ENCODE measurements at regions not wholly inside any gene's neighbourhood (a gene's known extent, or its start where the extent isn't known, plus 50 kb on each side); places are given as distances from the start of the nearest gene placed in this dataset.

- in situ Hi-C loops (cut with HindIII; ENCODE audit: low sequenced_read_pairs): no loop called here
These were observed 201.3 kb downstream of the COG6 start for GRCh38 chr13:39856714-39857113.

DNA sequence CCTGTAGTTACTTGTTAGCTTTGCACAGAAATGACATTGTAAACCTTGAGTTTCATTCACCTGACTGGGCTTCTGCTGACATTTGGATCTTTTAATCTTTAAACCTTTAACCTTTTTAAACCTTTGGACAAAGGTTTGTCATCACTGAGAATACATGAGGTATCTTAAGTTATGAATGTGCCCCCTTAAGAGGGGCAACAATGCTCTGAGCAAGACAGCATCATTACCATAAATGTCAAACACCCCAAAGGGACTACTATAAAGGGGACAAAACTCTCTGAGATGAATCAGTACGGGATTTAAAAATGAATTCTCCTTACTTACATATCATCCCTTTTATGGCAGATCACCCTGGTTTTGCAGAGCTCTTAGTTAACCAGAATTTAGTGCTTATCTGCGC lies 203.3 kb downstream of the COG6 start:
- in situ Hi-C loops (cut with HindIII; ENCODE audit: low sequenced_read_pairs): no loop called here

- in situ Hi-C loops (cut with HindIII; ENCODE audit: low sequenced_read_pairs): no loop called here
These were observed 204.4 kb downstream of the COG6 start for GRCh38 chr13:39859898-39860297.

GRCh38 chr13:39862900-39863299 lies 207.4 kb downstream of the COG6 start:
- in situ Hi-C loops (cut with HindIII; ENCODE audit: low sequenced_read_pairs): no loop called here

GRCh38 chr13:39864221-39864620 lies 208.8 kb downstream of the COG6 start:
- in situ Hi-C loops (cut with HindIII; ENCODE audit: low sequenced_read_pairs): no loop called here

- in situ Hi-C loops (cut with HindIII; ENCODE audit: low sequenced_read_pairs): no loop called here
These were observed 211.3 kb downstream of the COG6 start for GRCh38 chr13:39866722-39867121.

- in situ Hi-C loops (cut with HindIII; ENCODE audit: low sequenced_read_pairs): no loop called here
These were observed 212.3 kb downstream of the COG6 start for GRCh38 chr13:39867807-39868206.

DNA sequence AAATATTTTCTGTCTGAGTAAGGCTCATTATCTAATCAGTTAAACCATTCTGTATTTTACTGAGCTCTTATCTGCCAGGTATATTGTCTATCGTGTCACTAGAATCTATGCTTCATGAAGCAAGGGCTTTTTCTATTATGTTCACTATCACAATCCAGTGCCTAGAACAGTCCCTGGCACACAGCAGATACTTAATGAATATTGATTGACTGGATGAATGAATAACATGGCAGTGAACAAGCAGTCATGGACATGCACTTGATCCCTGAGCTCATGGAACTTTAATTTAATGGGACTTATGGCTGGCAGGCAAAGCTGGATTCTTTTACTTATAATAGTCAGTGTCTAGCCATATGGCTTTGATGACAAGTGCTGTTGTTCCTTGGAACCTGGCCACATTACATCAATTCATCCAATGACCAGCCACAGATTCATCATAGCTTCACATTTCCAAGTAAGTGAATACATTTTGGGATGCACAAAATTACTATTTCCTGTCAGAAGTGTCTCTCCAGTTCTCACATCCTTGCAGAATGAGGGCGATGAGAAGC lies 214.8 kb downstream of the COG6 start:
- in situ Hi-C loops (cut with HindIII; ENCODE audit: low sequenced_read_pairs): no loop called here

DNA sequence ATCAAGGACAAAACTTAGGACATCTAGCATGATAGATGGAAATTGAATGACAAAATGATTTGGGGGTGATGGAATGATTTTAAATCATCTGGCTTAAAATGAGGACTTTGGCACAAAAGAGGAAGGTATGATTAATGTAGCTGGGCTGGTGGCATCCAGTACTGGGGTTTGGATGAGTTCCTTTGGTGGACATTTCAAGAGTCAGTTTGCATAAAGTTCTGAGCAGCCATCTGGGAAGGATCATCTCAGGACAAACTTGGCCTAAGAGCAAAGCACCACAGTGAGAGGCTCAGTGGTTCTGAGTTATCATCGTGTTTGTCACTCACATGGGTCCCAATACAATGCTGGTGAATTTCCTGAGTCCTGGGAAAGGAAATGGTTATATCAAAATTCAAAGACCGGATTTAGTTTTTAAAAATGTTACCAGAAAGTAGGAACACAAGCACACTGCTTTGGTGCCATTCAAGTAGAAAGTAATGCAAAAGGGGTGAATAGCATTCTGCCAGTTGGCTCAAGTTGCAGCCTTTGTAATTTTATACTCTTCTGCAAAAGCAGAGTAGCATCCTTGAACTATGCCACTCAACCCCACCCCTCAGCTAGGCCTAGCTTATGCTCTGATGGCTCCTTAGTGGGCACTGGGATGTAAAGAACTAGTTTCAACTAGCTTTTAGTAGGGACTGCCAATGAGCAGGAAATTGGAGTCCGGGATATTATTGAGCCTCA lies 219.0 kb downstream of the COG6 start:
- in situ Hi-C loops (cut with HindIII; ENCODE audit: low sequenced_read_pairs): no loop called here

GRCh38 chr13:39875111-39875987 lies 219.9 kb downstream of the COG6 start:
- in situ Hi-C loops (cut with HindIII; ENCODE audit: low sequenced_read_pairs): no loop called here

- in situ Hi-C loops (cut with HindIII; ENCODE audit: low sequenced_read_pairs): no loop called here
These were observed 220.8 kb downstream of the COG6 start for GRCh38 chr13:39876258-39876657.

DNA sequence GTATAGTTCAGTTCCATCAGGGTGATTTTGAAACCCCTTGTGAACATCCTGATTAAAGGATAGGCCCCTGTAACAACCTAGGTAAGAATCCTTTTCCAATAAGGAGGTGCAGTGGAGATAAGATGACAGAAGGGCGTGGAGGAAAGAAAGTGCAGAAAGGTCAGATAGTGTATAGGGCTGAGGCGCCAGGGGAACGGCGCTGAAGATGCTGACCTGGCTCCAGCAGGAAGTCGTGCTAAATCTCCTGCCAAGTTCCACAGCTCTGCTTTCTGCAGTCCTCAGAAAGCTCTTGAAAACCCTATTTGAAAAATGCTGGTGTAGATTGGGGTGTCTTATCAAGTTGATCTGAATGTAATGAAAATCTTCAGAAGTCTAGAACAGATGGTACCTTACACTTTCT lies 221.7 kb downstream of the COG6 start:
- in situ Hi-C loops (cut with HindIII; ENCODE audit: low sequenced_read_pairs): no loop called here

GRCh38 chr13:39879286-39880035 lies 224.0 kb downstream of the COG6 start:
- in situ Hi-C loops (cut with HindIII; ENCODE audit: low sequenced_read_pairs): no loop called here

- in situ Hi-C loops (cut with HindIII; ENCODE audit: low sequenced_read_pairs): no loop called here
These were observed 225.9 kb downstream of the COG6 start for GRCh38 chr13:39881383-39881782.

DNA sequence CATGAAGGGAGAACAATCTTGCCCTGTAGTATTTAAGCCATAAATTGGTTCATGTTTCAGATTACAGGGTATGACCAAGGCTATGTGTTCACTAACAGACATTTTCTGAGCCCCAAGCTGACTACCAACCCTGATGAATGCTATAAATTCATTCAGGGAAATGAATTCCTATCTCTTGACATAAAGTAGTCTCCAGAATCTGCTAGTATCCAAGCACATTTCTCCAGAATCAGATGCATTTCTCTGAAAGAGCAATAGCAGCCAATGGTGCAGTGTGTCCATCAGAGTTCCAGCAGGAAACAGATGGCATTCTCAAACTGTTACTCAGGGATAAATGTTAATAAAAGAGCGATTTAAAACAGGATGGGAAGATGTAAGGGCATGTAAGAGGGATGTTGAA lies 226.4 kb downstream of the COG6 start:
- in situ Hi-C loops (cut with HindIII; ENCODE audit: low sequenced_read_pairs): no loop called here

- in situ Hi-C loops (cut with HindIII; ENCODE audit: low sequenced_read_pairs): no loop called here
These were observed 228.7 kb downstream of the COG6 start for GRCh38 chr13:39884166-39884565.

DNA sequence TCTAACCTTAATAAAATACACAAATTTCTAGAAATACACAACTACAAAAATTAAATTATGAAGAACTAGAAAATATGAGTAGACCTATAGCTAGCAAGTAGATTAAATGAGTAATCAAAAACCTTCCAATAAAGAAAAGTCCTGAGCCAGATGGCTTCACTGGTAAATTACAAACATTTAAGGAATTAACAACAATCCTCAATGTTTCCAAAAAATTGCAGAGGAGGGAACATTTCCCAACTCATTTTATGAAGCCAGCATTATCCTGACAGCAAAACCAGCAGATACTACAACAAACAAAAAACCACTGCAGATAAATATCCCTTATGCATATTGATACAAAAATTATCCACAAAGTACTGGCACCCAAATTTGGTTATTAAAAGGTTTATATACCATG lies 230.9 kb downstream of the COG6 start:
- in situ Hi-C loops (cut with HindIII; ENCODE audit: low sequenced_read_pairs): no loop called here

DNA sequence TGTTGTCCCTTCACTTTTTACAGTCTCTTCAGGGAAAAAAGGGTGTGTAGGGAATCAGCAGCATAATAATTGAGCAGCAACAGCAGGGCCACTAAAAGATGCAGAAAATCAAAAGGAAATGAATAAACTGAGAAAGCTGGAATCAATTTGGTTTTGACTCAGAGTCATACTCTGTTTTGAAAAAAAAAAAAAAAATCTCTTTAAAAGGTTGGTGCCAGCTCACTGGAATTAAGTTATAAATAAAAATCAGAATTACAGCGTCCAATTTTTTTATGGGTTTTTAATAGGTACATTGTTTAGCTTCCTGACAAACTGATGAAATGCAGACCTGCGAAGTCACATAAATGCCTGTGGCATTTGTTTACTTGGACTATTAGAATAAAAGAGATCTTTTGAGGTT lies 231.9 kb downstream of the COG6 start:
- in situ Hi-C loops (cut with HindIII; ENCODE audit: low sequenced_read_pairs): no loop called here

- in situ Hi-C loops (cut with HindIII; ENCODE audit: low sequenced_read_pairs): no loop called here
These were observed 233.7 kb downstream of the COG6 start for GRCh38 chr13:39888865-39889810.

- in situ Hi-C loops (cut with HindIII; ENCODE audit: low sequenced_read_pairs): no loop called here
These were observed 235.1 kb downstream of the COG6 start for GRCh38 chr13:39890537-39890936.
